Fibroblast of lung (primary cell): ENCODE measurements at regions not wholly inside any gene's neighbourhood (a gene's known extent, or its start where the extent isn't known, plus 50 kb on each side); places are given as distances from the start of the nearest gene placed in this dataset.

Source experiments
- CTCF ChIP-seq, 2 donors: IDR thresholded peaks in 1 of 2; conservative IDR thresholded peaks in 1 of 2; 1 replicate in 1 of 2; 2 replicates in 1 of 2; pipeline ENCODE4 v1.5.1; 2011 to 2012; ENCODE audit warnings: low read length in 2 of 2, control low read depth in 1 of 2, inconsistent platforms in 1 of 2, low read depth in 1 of 2, mild to moderate bottlenecking in 1 of 2
- EZH2 ChIP-seq: IDR thresholded peaks from 2 replicates; pipeline ENCODE4 v1.5.1; 2012; ENCODE audit warnings: low read length, control low read depth, mild to moderate bottlenecking; ENCODE audit errors: missing control alignments

- TF ChIP-seq EZH2 = no peak
- no peak for TF ChIP-seq CTCF (conservative IDR thresholded peaks at IDR 0.05 in 1 of 2, IDR thresholded peaks at IDR 0.05 in 1 of 2; ENCODE audit: low read depth in 1 of 2, low read length in 2 of 2)
Observed at GRCh38 chr14:71672596-71672995, 259.6 kb upstream of the RGS6 start.
